ENCODE measurements at regions not wholly inside any gene's neighbourhood (a gene's known extent, or its start where the extent isn't known, plus 50 kb on each side); places are given as distances from the start of the nearest gene placed in this dataset.

- DNase-seq, result no peak
- no peak for TF ChIP-seq CTCF (IDR thresholded peaks at IDR 0.05)
Observed at GRCh38 chr9:38145526-38146053, 76.6 kb upstream of the SHB start.

GRCh38 chr9:38144421-38144820 is 75.4 kb upstream of the SHB start:
- H3K4me3 ChIP-seq, result no peak overlapping the region
- no peak for ATAC-seq

More at GRCh38 chr9:38145526-38146053, 76.6 kb upstream of the SHB start:
- Histone ChIP-seq H3K27me3 (peaks cover 0 to 6% of the 10 kb centered on the region in 2 donors), H3K9me3 (no peaks in the 10 kb centered on the region), H3K4me1 (peaks cover 0 to 4% of the 10 kb centered on the region in 2 donors), H3K36me3 (no peaks in the 10 kb centered on the region), H3K4me3 (no peak overlapping the region), H3K27ac (no peak overlapping the region)
- intact Hi-C loops (cut with DNase I), result no loop called here
- no peak for ATAC-seq

GRCh38 chr9:38141746-38142591 is 72.9 kb upstream of the SHB start:
- intact Hi-C loops (cut with DNase I), result no loop called here
- no peak for TF ChIP-seq CTCF (IDR thresholded peaks at IDR 0.05)
- no peak overlapping the region for H3K4me3 ChIP-seq
- no peaks in the 10 kb centered on the region for H3K36me3 ChIP-seq
- peaks cover 0 to 4% of the 10 kb centered on the region in 2 donors for H3K4me1 ChIP-seq
- H3K27ac ChIP-seq, result no peak overlapping the region
- no peak for DNase-seq
- no peaks in the 10 kb centered on the region for H3K9me3 ChIP-seq
- peak; percentile 35 for ATAC-seq
- H3K27me3 ChIP-seq, result peaks cover 0 to 21% of the 10 kb centered on the region in 2 donors

More at GRCh38 chr9:38144421-38144820, 75.4 kb upstream of the SHB start:
- Histone ChIP-seq H3K4me1 (peaks cover 0 to 4% of the 10 kb centered on the region in 2 donors), H3K27ac (no peak overlapping the region), H3K9me3 (no peaks in the 10 kb centered on the region), H3K27me3 (peaks cover 0 to 13% of the 10 kb centered on the region in 2 donors), H3K36me3 (no peaks in the 10 kb centered on the region)
- no peak for DNase-seq
- intact Hi-C loops (cut with DNase I), result no loop called here
- no peak for TF ChIP-seq CTCF (IDR thresholded peaks at IDR 0.05)

- H3K9me3 ChIP-seq, result no peaks in the 10 kb centered on the region
- DNase-seq (peak in 2 of 4 donors; percentile 19 to 56), ATAC-seq (peak; percentile 89)
- H3K36me3 ChIP-seq, result no peaks in the 10 kb centered on the region
- TF ChIP-seq CTCF (IDR thresholded peaks at IDR 0.05), result no peak
- H3K4me3 ChIP-seq, result no peak overlapping the region
- H3K27me3 ChIP-seq, result peaks cover 0 to 21% of the 10 kb centered on the region in 2 donors
- peaks cover 0 to 4% of the 10 kb centered on the region in 2 donors for H3K4me1 ChIP-seq
- intact Hi-C loops (cut with DNase I), result no loop called here
- H3K27ac ChIP-seq, result no peak overlapping the region
Observed at GRCh38 chr9:38138276-38138675, 69.2 kb upstream of the SHB start.

DNA sequence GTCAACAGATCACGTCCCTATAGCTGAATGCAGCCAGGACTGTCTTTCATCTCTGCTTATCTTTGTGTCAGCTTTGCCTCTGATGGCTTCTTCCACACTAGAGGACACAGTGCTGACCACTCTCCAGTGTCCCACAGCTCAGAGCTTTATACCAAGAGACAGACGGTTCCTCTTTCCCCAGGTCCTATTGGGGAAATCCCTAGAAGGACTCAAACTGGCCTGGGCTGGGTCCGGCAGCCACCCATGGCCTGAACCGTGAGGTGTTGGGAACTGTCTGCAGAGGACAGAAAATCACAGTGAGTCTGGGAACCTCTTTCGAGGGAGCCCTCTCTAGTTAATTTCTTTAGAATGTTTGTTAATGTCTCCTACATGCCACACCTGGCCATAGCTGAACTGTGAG is 68.3 kb upstream of the SHB start:
- H3K4me1 ChIP-seq, result peaks cover 0 to 4% of the 10 kb centered on the region in 2 donors
- DNase-seq (no peak), ATAC-seq (peak; percentile 22)
- TF ChIP-seq CTCF (IDR thresholded peaks at IDR 0.05), result no peak
- H3K27ac ChIP-seq, result no peak overlapping the region
- H3K4me3 ChIP-seq, result no peak overlapping the region
- intact Hi-C loops (cut with DNase I), result no loop called here
- H3K27me3 ChIP-seq, result peaks cover 0 to 21% of the 10 kb centered on the region in 2 donors
- no peaks in the 10 kb centered on the region for H3K36me3 ChIP-seq
- H3K9me3 ChIP-seq, result no peaks in the 10 kb centered on the region

Data from left lung (tissue), 4 donors.